GM10248 (cell line): ENCODE measurements at regions not wholly inside any gene's neighbourhood (a gene's known extent, or its start where the extent isn't known, plus 50 kb on each side); places are given as distances from the start of the nearest gene placed in this dataset.

ENCODE experiments used
- CTCF ChIA-PET: fragments of 300-600 bp; sonication (Branson Sonifier 250); formaldehyde crosslinking; extraction: SDS; loops from one replicate; lab custom pipeline; 2021; ENCODE audit warnings: antibody characterized with exemption; lab: Yijun Ruan, JAX
- POLR2A ChIA-PET: fragments of 350-650 bp; sonication (Branson Sonifier 250); formaldehyde crosslinking; extraction: SDS; loops from one replicate; lab custom pipeline; 2020; ENCODE audit warnings: antibody characterized with exemption; lab: Yijun Ruan, JAX
- DNase-seq: peaks from one replicate; pipeline ENCODE4 v3.0.0; 2012; ENCODE audit errors: extremely low spot score
- TF ChIP-seq, protein P1 (sequence below): IDR thresholded peaks from 2 replicates; pipeline ENCODE4 v1.5.1; 2012; ENCODE audit warnings: mild to moderate bottlenecking, low read depth; ENCODE audit errors: extremely low read depth, missing control alignments, control extremely low read depth

DNA sequence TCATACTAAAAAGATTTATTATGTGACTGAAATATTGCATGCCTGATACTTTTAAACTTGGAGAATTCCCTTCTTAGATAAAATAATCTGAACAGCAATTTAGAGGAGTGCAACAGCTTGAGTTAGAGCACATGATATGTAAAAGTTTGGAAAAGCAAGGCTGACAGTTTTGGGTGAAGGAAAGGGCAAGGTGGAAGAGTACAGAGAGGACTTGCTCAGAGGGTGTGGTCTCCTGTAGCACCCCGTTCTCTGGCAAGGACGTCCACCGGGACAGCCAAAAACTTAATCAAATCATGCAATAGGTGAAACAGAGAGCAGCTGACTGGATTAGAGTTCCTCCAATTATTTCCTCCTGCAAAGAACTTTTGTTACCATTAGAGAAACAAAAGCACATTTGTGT is 65.2 kb upstream of the PDZRN4 start:
- ChIA-PET POLR2A (no interaction called here), CTCF (no interaction called here)
- DNase-seq: no peak
- TF ChIP-seq, protein P1, sequence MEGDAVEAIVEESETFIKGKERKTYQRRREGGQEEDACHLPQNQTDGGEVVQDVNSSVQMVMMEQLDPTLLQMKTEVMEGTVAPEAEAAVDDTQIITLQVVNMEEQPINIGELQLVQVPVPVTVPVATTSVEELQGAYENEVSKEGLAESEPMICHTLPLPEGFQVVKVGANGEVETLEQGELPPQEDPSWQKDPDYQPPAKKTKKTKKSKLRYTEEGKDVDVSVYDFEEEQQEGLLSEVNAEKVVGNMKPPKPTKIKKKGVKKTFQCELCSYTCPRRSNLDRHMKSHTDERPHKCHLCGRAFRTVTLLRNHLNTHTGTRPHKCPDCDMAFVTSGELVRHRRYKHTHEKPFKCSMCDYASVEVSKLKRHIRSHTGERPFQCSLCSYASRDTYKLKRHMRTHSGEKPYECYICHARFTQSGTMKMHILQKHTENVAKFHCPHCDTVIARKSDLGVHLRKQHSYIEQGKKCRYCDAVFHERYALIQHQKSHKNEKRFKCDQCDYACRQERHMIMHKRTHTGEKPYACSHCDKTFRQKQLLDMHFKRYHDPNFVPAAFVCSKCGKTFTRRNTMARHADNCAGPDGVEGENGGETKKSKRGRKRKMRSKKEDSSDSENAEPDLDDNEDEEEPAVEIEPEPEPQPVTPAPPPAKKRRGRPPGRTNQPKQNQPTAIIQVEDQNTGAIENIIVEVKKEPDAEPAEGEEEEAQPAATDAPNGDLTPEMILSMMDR: no peak

DNA sequence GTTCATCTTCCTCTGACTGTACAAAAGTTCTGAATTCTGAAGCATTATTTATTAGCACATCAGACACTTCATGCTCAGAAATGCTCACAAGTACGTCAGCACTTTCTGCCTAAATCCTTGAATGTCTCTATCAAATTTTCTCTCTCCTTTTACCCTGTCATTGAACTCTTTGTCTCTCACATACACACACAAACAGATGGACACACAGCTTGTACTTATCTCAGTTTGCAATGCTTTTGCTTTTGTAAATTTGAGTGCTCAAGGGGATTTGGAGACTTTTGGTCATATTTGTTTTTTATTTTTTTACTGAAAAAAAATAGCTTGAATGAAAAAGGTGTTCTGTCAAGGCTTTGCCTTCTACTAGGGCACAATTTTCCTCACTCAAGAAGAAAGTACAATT is 64.2 kb upstream of the PDZRN4 start:
- CTCF ChIA-PET: interaction anchor here (0.9 to 1.9 kb wide), 2 partner anchors 10 to 16 kb away, joined by 3 to 4 read pairs; no protein-coding TSS in a partner anchor
- no peak for DNase-seq
- POLR2A ChIA-PET: no interaction called here
- TF ChIP-seq, protein P1: no peak
